Tibial nerve (tissue), 4 donors: ENCODE measurements at regions not wholly inside any gene's neighbourhood (a gene's known extent, or its start where the extent isn't known, plus 50 kb on each side); places are given as distances from the start of the nearest gene placed in this dataset.

Experiments used
- EP300 ChIP-seq, 2 donors: sonication (generic); formaldehyde crosslinking; IDR thresholded peaks; one replicate each; pipeline ENCODE4 v1.6.1; 2017; ENCODE audit warnings: antibody characterized with exemption in 2 of 2, mild to moderate bottlenecking in 1 of 2
- POLR2A ChIP-seq, 2 donors: fragments of 450-650 bp; IDR thresholded peaks; one replicate each; pipeline ENCODE4 v1.6.1; 2017; ENCODE audit warnings: antibody characterized with exemption in 2 of 2, mild to moderate bottlenecking in 2 of 2, moderate library complexity in 2 of 2
- TF ChIP-seq, protein P1 (sequence below), 5 experiments: fragments of 200-600 bp in 3 of 5; fragments of 450-650 bp in 2 of 5; sonication (generic) in 3 of 5; IDR thresholded peaks; one replicate each; pipeline ENCODE4 v1.5.1; 2016 to 2019; ENCODE audit warnings: antibody characterized with exemption in 5 of 5, mild to moderate bottlenecking in 3 of 5, moderate library complexity in 2 of 5

DNA sequence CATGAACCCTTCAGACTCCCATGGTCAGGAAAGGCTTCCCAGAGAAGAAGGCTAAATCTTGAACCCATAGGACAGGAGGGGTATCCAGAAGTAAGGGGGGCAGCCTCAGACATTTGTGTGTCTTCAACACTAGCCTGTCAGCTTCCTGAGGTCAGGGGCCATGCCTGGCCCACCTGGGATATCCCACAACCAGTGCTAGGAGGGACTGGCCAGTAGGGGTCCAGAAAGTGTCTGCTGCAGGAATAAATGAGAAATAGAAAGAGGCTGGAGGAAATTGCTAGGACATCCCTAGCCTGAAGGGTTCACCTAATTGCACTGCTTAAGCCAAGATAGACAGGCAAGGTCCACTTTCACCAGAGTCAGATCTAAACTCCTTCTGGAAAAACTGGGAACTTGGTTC is 799.6 kb upstream of the ID2 start:
- TF ChIP-seq, protein P1, sequence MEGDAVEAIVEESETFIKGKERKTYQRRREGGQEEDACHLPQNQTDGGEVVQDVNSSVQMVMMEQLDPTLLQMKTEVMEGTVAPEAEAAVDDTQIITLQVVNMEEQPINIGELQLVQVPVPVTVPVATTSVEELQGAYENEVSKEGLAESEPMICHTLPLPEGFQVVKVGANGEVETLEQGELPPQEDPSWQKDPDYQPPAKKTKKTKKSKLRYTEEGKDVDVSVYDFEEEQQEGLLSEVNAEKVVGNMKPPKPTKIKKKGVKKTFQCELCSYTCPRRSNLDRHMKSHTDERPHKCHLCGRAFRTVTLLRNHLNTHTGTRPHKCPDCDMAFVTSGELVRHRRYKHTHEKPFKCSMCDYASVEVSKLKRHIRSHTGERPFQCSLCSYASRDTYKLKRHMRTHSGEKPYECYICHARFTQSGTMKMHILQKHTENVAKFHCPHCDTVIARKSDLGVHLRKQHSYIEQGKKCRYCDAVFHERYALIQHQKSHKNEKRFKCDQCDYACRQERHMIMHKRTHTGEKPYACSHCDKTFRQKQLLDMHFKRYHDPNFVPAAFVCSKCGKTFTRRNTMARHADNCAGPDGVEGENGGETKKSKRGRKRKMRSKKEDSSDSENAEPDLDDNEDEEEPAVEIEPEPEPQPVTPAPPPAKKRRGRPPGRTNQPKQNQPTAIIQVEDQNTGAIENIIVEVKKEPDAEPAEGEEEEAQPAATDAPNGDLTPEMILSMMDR (IDR thresholded peaks at IDR 0.05): no peak
- TF ChIP-seq POLR2A (IDR thresholded peaks at IDR 0.05) (no peak), EP300 (IDR thresholded peaks at IDR 0.05) (no peak)
